ENCODE measurements at regions not wholly inside any gene's neighbourhood (a gene's known extent, or its start where the extent isn't known, plus 50 kb on each side); places are given as distances from the start of the nearest gene placed in this dataset.
"Not testable (repeated sequence)": the region's sequence is repeated elsewhere in the genome, so short reads cannot be mapped to it uniquely, and the experiment has no call there.

- TF ChIP-seq, protein P1, sequence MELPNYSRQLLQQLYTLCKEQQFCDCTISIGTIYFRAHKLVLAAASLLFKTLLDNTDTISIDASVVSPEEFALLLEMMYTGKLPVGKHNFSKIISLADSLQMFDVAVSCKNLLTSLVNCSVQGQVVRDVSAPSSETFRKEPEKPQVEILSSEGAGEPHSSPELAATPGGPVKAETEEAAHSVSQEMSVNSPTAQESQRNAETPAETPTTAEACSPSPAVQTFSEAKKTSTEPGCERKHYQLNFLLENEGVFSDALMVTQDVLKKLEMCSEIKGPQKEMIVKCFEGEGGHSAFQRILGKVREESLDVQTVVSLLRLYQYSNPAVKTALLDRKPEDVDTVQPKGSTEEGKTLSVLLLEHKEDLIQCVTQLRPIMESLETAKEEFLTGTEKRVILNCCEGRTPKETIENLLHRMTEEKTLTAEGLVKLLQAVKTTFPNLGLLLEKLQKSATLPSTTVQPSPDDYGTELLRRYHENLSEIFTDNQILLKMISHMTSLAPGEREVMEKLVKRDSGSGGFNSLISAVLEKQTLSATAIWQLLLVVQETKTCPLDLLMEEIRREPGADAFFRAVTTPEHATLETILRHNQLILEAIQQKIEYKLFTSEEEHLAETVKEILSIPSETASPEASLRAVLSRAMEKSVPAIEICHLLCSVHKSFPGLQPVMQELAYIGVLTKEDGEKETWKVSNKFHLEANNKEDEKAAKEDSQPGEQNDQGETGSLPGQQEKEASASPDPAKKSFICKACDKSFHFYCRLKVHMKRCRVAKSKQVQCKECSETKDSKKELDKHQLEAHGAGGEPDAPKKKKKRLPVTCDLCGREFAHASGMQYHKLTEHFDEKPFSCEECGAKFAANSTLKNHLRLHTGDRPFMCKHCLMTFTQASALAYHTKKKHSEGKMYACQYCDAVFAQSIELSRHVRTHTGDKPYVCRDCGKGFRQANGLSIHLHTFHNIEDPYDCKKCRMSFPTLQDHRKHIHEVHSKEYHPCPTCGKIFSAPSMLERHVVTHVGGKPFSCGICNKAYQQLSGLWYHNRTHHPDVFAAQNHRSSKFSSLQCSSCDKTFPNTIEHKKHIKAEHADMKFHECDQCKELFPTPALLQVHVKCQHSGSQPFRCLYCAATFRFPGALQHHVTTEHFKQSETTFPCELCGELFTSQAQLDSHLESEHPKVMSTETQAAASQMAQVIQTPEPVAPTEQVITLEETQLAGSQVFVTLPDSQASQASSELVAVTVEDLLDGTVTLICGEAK (IDR thresholded peaks at IDR 0.05): no peak
- TF ChIP-seq, protein P1 (CRISPR knock-in tag; IDR thresholded peaks at IDR 0.05): no peak
Measured at GRCh38 chr16:60127196-60127595, 1393.1 kb upstream of the GOT2 start (continued).

- ATAC-seq; in situ Hi-C loops (cut with MboI); H3K4me1 ChIP-seq (replicated peaks in 1 of 2; ENCODE audit: control insufficient read depth in 2 of 2, insufficient read depth in 2 of 2, low read length in 2 of 2): not testable (repeated sequence)
Measured at GRCh38 chr16:60126115-60126514, 1392.0 kb upstream of the GOT2 start.

More at GRCh38 chr16:60126115-60126514, 1392.0 kb upstream of the GOT2 start:
- POLR2A ChIA-PET; BruUV-seq (replicated peaks); intact Hi-C loops (cut with micrococcal nuclease); H3K4me3 ChIP-seq; FAIRE-seq; H3K9ac ChIP-seq (ENCODE audit: insufficient read depth in 1 of 2, low read depth in 2 of 2, low read length in 2 of 2); H2AFZ ChIP-seq (ENCODE audit: low read depth, low read length); CTCF ChIA-PET (ENCODE audit: low intra/inter-chr PET ratio); H3K9me3 ChIP-seq (replicated peaks; ENCODE audit: control insufficient read depth, insufficient read depth, low read depth, low read length); H3K27me3 ChIP-seq (ENCODE audit: control insufficient read depth in 2 of 2, insufficient read depth in 2 of 2, low read length in 2 of 2); H4K20me1 ChIP-seq (replicated peaks; ENCODE audit: control insufficient read depth, insufficient read depth, low read length); H3K4me2 ChIP-seq (ENCODE audit: insufficient read depth, low read length); H3K9me1 ChIP-seq (ENCODE audit: control insufficient read depth, insufficient read depth, low read length); DNase-seq (ENCODE audit: extremely low read depth in 1 of 4, low spot score in 3 of 4); H3K27ac ChIP-seq (ENCODE audit: extremely low read depth, low read depth, low read length); H3K79me2 ChIP-seq (ENCODE audit: control insufficient read depth, insufficient read depth, low read length); H3K36me3 ChIP-seq (ENCODE audit: control insufficient read depth, insufficient read depth, low read length): not testable (repeated sequence)
- 12% methylated on average over 2 of the region's 2 CpGs for WGBS (ENCODE audit: insufficient coverage, low coverage, missing lambda C conversion rate)
